22Rv1 (cell line): ENCODE measurements at regions not wholly inside any gene's neighbourhood (a gene's known extent, or its start where the extent isn't known, plus 50 kb on each side); places are given as distances from the start of the nearest gene placed in this dataset.

Experiments used
- CTCF ChIP-seq: fragments of 450-650 bp; IDR thresholded peaks from 2 replicates; pipeline ENCODE4 v1.5.1; 2017; ENCODE audit warnings: mild to moderate bottlenecking
- ZFX ChIP-seq: fragments of 450-650 bp; IDR thresholded peaks from 2 replicates; pipeline ENCODE4 v1.6.1; 2017; ENCODE audit warnings: antibody characterized with exemption, borderline replicate concordance

GRCh38 chr9:18366184-18366583, 107.8 kb upstream of the ADAMTSL1 start:
- TF ChIP-seq CTCF, result no peak
- no peak for TF ChIP-seq ZFX
